HCT116 (cell line): ENCODE measurements at regions not wholly inside any gene's neighbourhood (a gene's known extent, or its start where the extent isn't known, plus 50 kb on each side); places are given as distances from the start of the nearest gene placed in this dataset.

Experiments
- ATAC-seq: fragments of 200-7000 bp; cut with Tn5 transposase; 2 replicates; pipeline ENCODE4 v1.9.1; 2020; ENCODE audit warnings: mild to moderate bottlenecking, moderate library complexity
- BruUV-seq: library from RNA; stranded (reverse); fragments of 400-500 nt; replicated peaks from 2 replicates; lab custom pipeline; 2021; lab: Mats Ljungman, UMichigan
- CTCF ChIA-PET: fragments of 300-600 bp; sonication (Branson Sonifier 250); formaldehyde crosslinking; loops from one replicate; lab custom pipeline; 2021; ENCODE audit warnings: antibody characterized with exemption; lab: Charles Lee
- POLR2A ChIA-PET: fragments of 300-600, 350-600 bp; sonication (Branson Sonifier 250); formaldehyde crosslinking; loops from one replicate; lab custom pipeline; 2021; ENCODE audit warnings: antibody characterized with exemption; lab: Charles Lee
- RAD21 ChIA-PET, 2 experiments: fragments of 300-600 bp; sonication (Branson Sonifier 250); formaldehyde crosslinking; loops; one replicate each; lab custom pipeline; 2023; ENCODE audit warnings: low total read pairs in 2 of 2; ENCODE audit not compliant: uncharacterized antibody in 2 of 2, unreplicated experiment in 2 of 2, low non-redundant PET in 1 of 2; lab: Charles Lee
- DNase-seq: peaks from one replicate; pipeline ENCODE4 v3.0.0-alpha.2; 2010; ENCODE audit warnings: low read depth, low spot score
- H2AFZ ChIP-seq: fragments of 200-600 bp; shearing (Covaris generic), sonication (generic); 2 replicates; pipeline ENCODE4 v1.6.1; 2017; ENCODE audit warnings: low read depth, mixed run types, mixed read lengths, antibody characterized with exemption, low read length; ENCODE audit not compliant: poor library complexity, severe bottlenecking
- H3K27ac ChIP-seq: 2 replicates; pipeline ENCODE4 v1.5.1; 2012; ENCODE audit warnings: low read depth, low read length
- H3K27me3 ChIP-seq: fragments of 200-600 bp; sonication (generic); 2 replicates; pipeline ENCODE4 v1.6.1; 2016; ENCODE audit warnings: mixed run types, low read length, mixed read lengths; ENCODE audit not compliant: insufficient read depth
- H3K36me3 ChIP-seq, 2 experiments: fragments of 200-500 bp in 1 of 2; fragments of 200-600 bp in 1 of 2; sonication (Bioruptor generic) in 1 of 2; sonication (generic) in 1 of 2; 2 replicates each; pipeline versions ENCODE4 v1.5.1 to v1.6.1; 2014 to 2016; ENCODE audit warnings: low read length in 2 of 2, inconsistent platforms in 1 of 2, mixed read lengths in 1 of 2, mixed run types in 1 of 2; ENCODE audit not compliant: insufficient read depth in 2 of 2, control insufficient read depth in 1 of 2
- H3K4me1 ChIP-seq, 2 experiments: fragments of 200-600 bp in 1 of 2; sonication (generic) in 1 of 2; 2 replicates each; pipeline versions ENCODE4 v1.5.1 to v1.6.1; 2012 to 2017; ENCODE audit warnings: low read length in 2 of 2, inconsistent platforms in 1 of 2, mild to moderate bottlenecking in 1 of 2, mixed read lengths in 1 of 2, mixed run types in 1 of 2, moderate library complexity in 1 of 2; ENCODE audit not compliant: insufficient read depth in 2 of 2, control insufficient read depth in 1 of 2
- H3K4me2 ChIP-seq: fragments of 200-600 bp; sonication (generic); 2 replicates; pipeline ENCODE4 v1.6.1; 2017; ENCODE audit warnings: mixed run types, low read length, mixed read lengths
- H3K4me3 ChIP-seq, 2 experiments: fragments of 200-600 bp in 1 of 2; sonication (generic) in 1 of 2; replicated peaks in 1 of 2; 2 replicates each; pipeline ENCODE4 v1.5.1; 2011 to 2016; ENCODE audit warnings: low read length in 2 of 2, control low read depth in 1 of 2, low read depth in 1 of 2, mild to moderate bottlenecking in 1 of 2, mixed read lengths in 1 of 2, mixed run types in 1 of 2
- H3K79me2 ChIP-seq: fragments of 200-600 bp; sonication (generic); 2 replicates; pipeline ENCODE4 v1.6.1; 2017; ENCODE audit warnings: mild to moderate bottlenecking, mixed run types, low read length, moderate library complexity, mixed read lengths; ENCODE audit not compliant: insufficient read depth
- H3K9ac ChIP-seq: fragments of 200-600 bp; sonication (generic); 2 replicates; pipeline ENCODE4 v1.6.1; 2016; ENCODE audit warnings: low read length, mixed read lengths
- H3K9me2 ChIP-seq: fragments of 200-600 bp; sonication (generic), shearing (Covaris generic); 2 replicates; pipeline ENCODE4 v1.6.1; 2017; ENCODE audit warnings: mixed run types, mild to moderate bottlenecking, moderate library complexity; ENCODE audit not compliant: insufficient read depth
- H3K9me3 ChIP-seq, 2 experiments: fragments of 200-500 bp in 1 of 2; fragments of 200-600 bp in 1 of 2; sonication (Bioruptor generic) in 1 of 2; sonication (generic) in 1 of 2; 2 replicates each; pipeline ENCODE4 v1.6.1; 2014 to 2017; ENCODE audit warnings: low read length in 2 of 2, mixed read lengths in 2 of 2, inconsistent platforms in 1 of 2, low read depth in 1 of 2, mild to moderate bottlenecking in 1 of 2, mixed run types in 1 of 2, moderate library complexity in 1 of 2; ENCODE audit not compliant: control insufficient read depth in 1 of 2, insufficient read depth in 1 of 2
- H4K20me1 ChIP-seq: fragments of 200-600 bp; sonication (generic), shearing (Covaris generic); 2 replicates; pipeline ENCODE4 v1.6.1; 2017; ENCODE audit warnings: mixed run types, mild to moderate bottlenecking, moderate library complexity; ENCODE audit not compliant: insufficient read depth
- ATF3 ChIP-seq: IDR thresholded peaks from 2 replicates; pipeline ENCODE4 v1.6.1; 2012
- CBX3 ChIP-seq: IDR thresholded peaks from 2 replicates; pipeline ENCODE4 v1.6.1; 2012; ENCODE audit warnings: low read depth
- CEBPB ChIP-seq: IDR thresholded peaks from 2 replicates; pipeline ENCODE4 v1.6.1; 2012; ENCODE audit warnings: low read depth
- CTCF ChIP-seq, 3 experiments: fragments of 200-600 bp in 1 of 3; sonication (generic) in 1 of 3; IDR thresholded peaks in 2 of 3; conservative IDR thresholded peaks in 1 of 3; 2 replicates each; pipeline ENCODE4 v1.5.1; 2012 to 2017; ENCODE audit warnings: low read depth in 2 of 3, low read length in 2 of 3, antibody characterized with exemption in 1 of 3, borderline replicate concordance in 1 of 3, control low read depth in 1 of 3, mild to moderate bottlenecking in 1 of 3, mixed read lengths in 1 of 3, mixed run types in 1 of 3, moderate library complexity in 1 of 3; ENCODE audit not compliant: insufficient read depth in 1 of 3
- EGR1 ChIP-seq: IDR thresholded peaks from 2 replicates; pipeline ENCODE4 v1.6.1; 2012; ENCODE audit warnings: low read depth
- EZH2 ChIP-seq: fragments of 200-600 bp; sonication (generic); IDR thresholded peaks from 2 replicates; pipeline ENCODE4 v1.6.1; 2017; ENCODE audit warnings: antibody characterized with exemption, mixed run types
- FOSL1 ChIP-seq: IDR thresholded peaks from 2 replicates; pipeline ENCODE4 v1.6.1; 2012; ENCODE audit warnings: low read depth
- JUND ChIP-seq: IDR thresholded peaks from 2 replicates; pipeline ENCODE4 v1.6.1; 2012
- POLR2A ChIP-seq: IDR thresholded peaks from 2 replicates; pipeline ENCODE4 v1.7.0; 2011; ENCODE audit warnings: borderline replicate concordance; ENCODE audit not compliant: insufficient read depth, insufficient read length; ENCODE audit errors: extremely low read depth
- POLR2AphosphoS5 ChIP-seq: IDR thresholded peaks from 2 replicates; pipeline ENCODE4 v1.6.1; 2011; ENCODE audit warnings: mild to moderate bottlenecking, low read depth, low read length, moderate library complexity
- RAD21 ChIP-seq: IDR thresholded peaks from 2 replicates; pipeline ENCODE4 v1.6.1; 2012; ENCODE audit warnings: low read depth, mild to moderate bottlenecking
- SIN3A ChIP-seq: IDR thresholded peaks from 2 replicates; pipeline ENCODE4 v1.6.1; 2012; ENCODE audit warnings: low read depth
- SP1 ChIP-seq: IDR thresholded peaks from 2 replicates; pipeline ENCODE4 v1.6.1; 2012; ENCODE audit warnings: low read depth
- SRF ChIP-seq: IDR thresholded peaks from 2 replicates; pipeline ENCODE4 v1.6.1; 2012; ENCODE audit warnings: low read depth
- TCF7L2 ChIP-seq: IDR thresholded peaks from 2 replicates; pipeline ENCODE4 v1.7.0; 2011; ENCODE audit warnings: borderline replicate concordance, inconsistent platforms; ENCODE audit not compliant: insufficient read depth, insufficient read length; ENCODE audit errors: extremely low read depth
- YY1 ChIP-seq: IDR thresholded peaks from 2 replicates; pipeline ENCODE4 v1.6.1; 2011; ENCODE audit warnings: low read length, low read depth, moderate library complexity, mild to moderate bottlenecking; ENCODE audit not compliant: insufficient replicate concordance; ENCODE audit errors: extremely low read depth
- intact Hi-C: fragments of 100-400 bp; cut with micrococcal nuclease; formaldehyde crosslinking; loops from 2 replicates; pipeline ENCODE4 v1.10.0; 2022
- TF ChIP-seq, protein P1 (sequence below): IDR thresholded peaks from 2 replicates; pipeline ENCODE4 v1.6.1; 2012; ENCODE audit warnings: low read depth

- Histone ChIP-seq H4K20me1 (no peaks in the 10 kb centered on the region), H3K79me2 (no peaks in the 10 kb centered on the region), H3K9ac (no peak overlapping the region), H3K4me2 (no peak overlapping the region), H3K4me1 (no peaks in the 10 kb centered on the region), H3K27me3 (0 out of 2 replicates have a peak, but pooled peaks cover 7% of the 10 kb centered on the region), H3K9me3 (no peaks in the 10 kb centered on the region), H3K9me2 (no peaks in the 10 kb centered on the region), H2AFZ (no peak overlapping the region)
- no TSS peak for BruUV-seq
- intact Hi-C loops: no loop called here
- no peak for ATAC-seq
- POLR2A ChIA-PET: no interaction called here
- no peak for DNase-seq
- TF ChIP-seq SIN3A (no peak), TCF7L2 (no peak), EZH2 (no peak), FOSL1 (no peak), SRF (no peak), ATF3 (no peak), CBX3 (no peak), YY1 (no peak), POLR2AphosphoS5 (no peak), POLR2A (no peak), EGR1 (no peak), CEBPB (no peak), CTCF (IDR thresholded peaks at IDR 0.05 in 2 of 3, conservative IDR thresholded peaks at IDR 0.05 in 1 of 3; ENCODE audit: borderline replicate concordance in 1 of 3, insufficient read depth in 1 of 3, low read depth in 2 of 3, low read length in 2 of 3) (no peak), SP1 (no peak), RAD21 (no peak), JUND (no peak)
- TF ChIP-seq, protein P1, sequence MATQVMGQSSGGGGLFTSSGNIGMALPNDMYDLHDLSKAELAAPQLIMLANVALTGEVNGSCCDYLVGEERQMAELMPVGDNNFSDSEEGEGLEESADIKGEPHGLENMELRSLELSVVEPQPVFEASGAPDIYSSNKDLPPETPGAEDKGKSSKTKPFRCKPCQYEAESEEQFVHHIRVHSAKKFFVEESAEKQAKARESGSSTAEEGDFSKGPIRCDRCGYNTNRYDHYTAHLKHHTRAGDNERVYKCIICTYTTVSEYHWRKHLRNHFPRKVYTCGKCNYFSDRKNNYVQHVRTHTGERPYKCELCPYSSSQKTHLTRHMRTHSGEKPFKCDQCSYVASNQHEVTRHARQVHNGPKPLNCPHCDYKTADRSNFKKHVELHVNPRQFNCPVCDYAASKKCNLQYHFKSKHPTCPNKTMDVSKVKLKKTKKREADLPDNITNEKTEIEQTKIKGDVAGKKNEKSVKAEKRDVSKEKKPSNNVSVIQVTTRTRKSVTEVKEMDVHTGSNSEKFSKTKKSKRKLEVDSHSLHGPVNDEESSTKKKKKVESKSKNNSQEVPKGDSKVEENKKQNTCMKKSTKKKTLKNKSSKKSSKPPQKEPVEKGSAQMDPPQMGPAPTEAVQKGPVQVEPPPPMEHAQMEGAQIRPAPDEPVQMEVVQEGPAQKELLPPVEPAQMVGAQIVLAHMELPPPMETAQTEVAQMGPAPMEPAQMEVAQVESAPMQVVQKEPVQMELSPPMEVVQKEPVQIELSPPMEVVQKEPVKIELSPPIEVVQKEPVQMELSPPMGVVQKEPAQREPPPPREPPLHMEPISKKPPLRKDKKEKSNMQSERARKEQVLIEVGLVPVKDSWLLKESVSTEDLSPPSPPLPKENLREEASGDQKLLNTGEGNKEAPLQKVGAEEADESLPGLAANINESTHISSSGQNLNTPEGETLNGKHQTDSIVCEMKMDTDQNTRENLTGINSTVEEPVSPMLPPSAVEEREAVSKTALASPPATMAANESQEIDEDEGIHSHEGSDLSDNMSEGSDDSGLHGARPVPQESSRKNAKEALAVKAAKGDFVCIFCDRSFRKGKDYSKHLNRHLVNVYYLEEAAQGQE: no peak
- TF ChIP-seq, all 23 proteins: peak for 0
- Histone ChIP-seq H3K4me3 (no peak overlapping the region), H3K36me3 (no peaks in the 10 kb centered on the region), H3K27ac (no peak overlapping the region)
- CTCF ChIA-PET: no interaction called here
- RAD21 ChIA-PET: no interaction called here
Observed at GRCh38 chr1:14003552-14003951, 303.6 kb downstream of the PRDM2 start.
